ENCODE measurements at regions not wholly inside any gene's neighbourhood (a gene's known extent, or its start where the extent isn't known, plus 50 kb on each side); places are given as distances from the start of the nearest gene placed in this dataset.

- no peak for TF ChIP-seq POLR2A (IDR thresholded peaks at IDR 0.05; ENCODE audit: low read depth, low read length)
- no peak for TF ChIP-seq POLR2AphosphoS5 (IDR thresholded peaks at IDR 0.05; ENCODE audit: insufficient read depth, low read depth, low read length)
- no peak for TF ChIP-seq CTCF (IDR thresholded peaks at IDR 0.05; ENCODE audit: extremely low read depth in 1 of 2, insufficient read depth in 1 of 2, low read depth in 1 of 2, low read length in 2 of 2)
- TF ChIP-seq EZH2 (IDR thresholded peaks at IDR 0.05; ENCODE audit: borderline replicate concordance, low read depth, low read length, severe bottlenecking) = no peak
- no peak for TF ChIP-seq FOS (IDR thresholded peaks at IDR 0.05; ENCODE audit: borderline replicate concordance, insufficient read depth, low read length)
- TF ChIP-seq MAX (IDR thresholded peaks at IDR 0.05; ENCODE audit: insufficient read depth, insufficient read length) = no peak
- no peak for TF ChIP-seq GATA2 (IDR thresholded peaks at IDR 0.05; ENCODE audit: insufficient read depth, insufficient read length, low read depth, low read length)
- TF ChIP-seq JUN (IDR thresholded peaks at IDR 0.05; ENCODE audit: borderline replicate concordance, insufficient read depth, insufficient read length, low read depth) = no peak
- no peak for TF ChIP-seq MYC (IDR thresholded peaks at IDR 0.05; ENCODE audit: low read depth, low read length)
Measured at GRCh38 chr2:12929758-12930157, 213.0 kb downstream of the TRIB2 start.

Measured in endothelial cell of umbilical vein (primary cell).